Calu3 (cell line): ENCODE measurements at regions not wholly inside any gene's neighbourhood (a gene's known extent, or its start where the extent isn't known, plus 50 kb on each side); places are given as distances from the start of the nearest gene placed in this dataset.

Experiments
- BruUV-seq: library from RNA; stranded (reverse); fragments of 400-500 nt; replicated peaks from 2 replicates; lab custom pipeline; 2021; lab: Mats Ljungman, UMichigan
- CTCF ChIA-PET: fragments of 300-600 bp; sonication (Branson Sonifier 250); formaldehyde crosslinking; loops from one replicate; lab custom pipeline; 2022; ENCODE audit warnings: antibody characterized with exemption; lab: Charles Lee
- DNase-seq: peaks from one replicate; pipeline ENCODE4 v3.0.0; 2022
- H3K27ac Mint-ChIP-seq: one replicate; pipeline ENCODE4 v1.8.0; 2022; ENCODE audit warnings: mixed read lengths; ENCODE audit not compliant: unreplicated experiment
- H3K27me3 Mint-ChIP-seq: one replicate; pipeline ENCODE4 v1.8.0; 2022; ENCODE audit warnings: mixed read lengths; ENCODE audit not compliant: unreplicated experiment
- H3K36me3 Mint-ChIP-seq: one replicate; pipeline ENCODE4 v1.8.0; 2022; ENCODE audit warnings: mild to moderate bottlenecking, moderate library complexity, mixed read lengths; ENCODE audit not compliant: insufficient read depth, unreplicated experiment
- H3K4me1 Mint-ChIP-seq: one replicate; pipeline ENCODE4 v1.8.0; 2022; ENCODE audit warnings: mild to moderate bottlenecking, low read depth, mixed read lengths; ENCODE audit not compliant: unreplicated experiment
- H3K4me3 Mint-ChIP-seq: one replicate; pipeline ENCODE4 v1.8.0; 2022; ENCODE audit warnings: mild to moderate bottlenecking, low read depth, moderate library complexity, mixed read lengths; ENCODE audit not compliant: unreplicated experiment
- H3K9me3 Mint-ChIP-seq: one replicate; pipeline ENCODE4 v1.8.0; 2022; ENCODE audit warnings: low read depth, mixed read lengths; ENCODE audit not compliant: unreplicated experiment
- CTCF ChIP-seq: fragments of 200-600 bp; IDR thresholded peaks from one replicate; pipeline ENCODE4 v1.8.0; 2022; ENCODE audit warnings: antibody characterized with exemption; ENCODE audit not compliant: unreplicated experiment
- intact Hi-C: fragments of 100-400 bp; cut with micrococcal nuclease; formaldehyde crosslinking; loops from one replicate; pipeline ENCODE4 v1.10.0; 2022; ENCODE audit not compliant: unreplicated experiment

DNA sequence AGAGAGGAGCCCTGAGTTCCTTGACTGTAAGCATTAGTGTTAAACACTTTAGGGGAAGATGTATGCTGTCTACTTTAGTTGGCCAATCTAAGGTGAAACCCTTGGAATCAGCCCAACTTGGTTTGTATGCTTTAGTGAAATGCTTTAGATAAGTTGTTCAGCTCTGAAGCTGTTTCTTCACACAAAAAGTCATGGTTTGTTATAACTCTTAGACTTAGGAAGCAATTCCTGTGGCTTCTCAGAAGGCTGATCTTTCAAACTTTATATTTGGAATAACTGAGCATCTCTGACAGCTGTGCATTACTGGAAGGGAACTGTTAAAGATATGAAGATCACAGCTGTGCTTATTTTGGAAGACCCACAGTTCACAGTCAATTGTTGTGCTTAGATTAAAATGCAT is 714.1 kb downstream of the FAT4 start:
- no peak overlapping the region for H3K4me3 Mint-ChIP-seq
- no peak overlapping the region for H3K27ac Mint-ChIP-seq
- DNase-seq, result no peak
- H3K36me3 Mint-ChIP-seq, result no peaks in the 10 kb centered on the region
- H3K4me1 Mint-ChIP-seq, result no peaks in the 10 kb centered on the region
- CTCF ChIA-PET, result interaction anchor here (0.7 kb wide), 1 partner anchor 303 kb away, joined by 3 read pairs; no protein-coding TSS in a partner anchor
- H3K27me3 Mint-ChIP-seq, result no peaks in the 10 kb centered on the region
- BruUV-seq, result no TSS peak
- intact Hi-C loops, result no loop called here
- TF ChIP-seq CTCF, result no peak
- no peaks in the 10 kb centered on the region for H3K9me3 Mint-ChIP-seq

GRCh38 chr4:126037231-126037630 is 722.5 kb downstream of the FAT4 start:
- TF ChIP-seq CTCF, result no peak
- DNase-seq, result no peak
- H3K4me1 Mint-ChIP-seq, result no peaks in the 10 kb centered on the region
- peaks cover 2% of the 10 kb centered on the region for H3K9me3 Mint-ChIP-seq
- H3K4me3 Mint-ChIP-seq, result no peak overlapping the region
- H3K36me3 Mint-ChIP-seq, result no peaks in the 10 kb centered on the region
- intact Hi-C loops, result no loop called here
- BruUV-seq, result no TSS peak
- no peaks in the 10 kb centered on the region for H3K27me3 Mint-ChIP-seq
- CTCF ChIA-PET, result no interaction called here
- no peak overlapping the region for H3K27ac Mint-ChIP-seq

- Mint-ChIP-seq H3K27me3 (no peaks in the 10 kb centered on the region), H3K36me3 (no peaks in the 10 kb centered on the region), H3K4me3 (no peak overlapping the region), H3K9me3 (peaks cover 2% of the 10 kb centered on the region), H3K4me1 (no peaks in the 10 kb centered on the region), H3K27ac (no peak overlapping the region)
- intact Hi-C loops, result no loop called here
- CTCF ChIA-PET, result no interaction called here
- no peak for TF ChIP-seq CTCF
- no peak for DNase-seq
- BruUV-seq, result no TSS peak
Measured at GRCh38 chr4:126038502-126039144, 723.9 kb downstream of the FAT4 start.

DNA sequence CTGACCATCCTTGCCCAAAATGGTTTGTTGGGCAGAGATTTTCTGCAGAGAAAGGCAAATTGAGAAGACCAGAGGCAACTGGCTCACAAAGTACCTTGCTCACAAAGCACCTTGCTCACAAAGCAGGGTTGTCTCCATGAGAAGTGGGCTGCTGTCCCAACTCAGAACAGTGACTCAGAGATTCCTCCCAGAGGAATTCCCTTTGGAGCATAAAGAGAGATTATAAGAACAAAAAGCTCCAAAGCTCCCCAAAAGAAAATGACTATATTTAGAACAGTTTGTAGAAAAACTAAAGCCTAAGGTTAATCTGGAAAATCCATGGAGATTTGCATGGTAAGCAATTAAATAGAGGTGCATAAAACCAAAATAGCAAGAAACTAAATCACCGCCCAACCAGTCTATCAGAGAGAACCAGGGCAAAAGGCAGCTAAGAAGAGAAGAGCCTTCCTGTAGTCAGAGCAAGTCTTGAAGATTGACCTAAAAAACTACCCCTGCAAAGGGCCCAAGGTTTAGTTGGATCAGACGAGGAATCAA is 731.4 kb downstream of the FAT4 start:
- CTCF ChIA-PET, result no interaction called here
- no peak overlapping the region for H3K27ac Mint-ChIP-seq
- no TSS peak for BruUV-seq

More for the DNA sequence above, 731.4 kb downstream of the FAT4 start:
- no peak for TF ChIP-seq CTCF
- Mint-ChIP-seq H3K4me1 (no peaks in the 10 kb centered on the region), H3K9me3 (peaks cover under 1% of the 10 kb centered on the region), H3K36me3 (no peaks in the 10 kb centered on the region), H3K27me3 (no peaks in the 10 kb centered on the region), H3K4me3 (no peak overlapping the region)
- intact Hi-C loops, result no loop called here
- DNase-seq, result no peak
